ENCODE measurements at regions not wholly inside any gene's neighbourhood (a gene's known extent, or its start where the extent isn't known, plus 50 kb on each side); places are given as distances from the start of the nearest gene placed in this dataset.
"Not testable (repeated sequence)": the region's sequence is repeated elsewhere in the genome, so short reads cannot be mapped to it uniquely, and the experiment has no call there.

DNA sequence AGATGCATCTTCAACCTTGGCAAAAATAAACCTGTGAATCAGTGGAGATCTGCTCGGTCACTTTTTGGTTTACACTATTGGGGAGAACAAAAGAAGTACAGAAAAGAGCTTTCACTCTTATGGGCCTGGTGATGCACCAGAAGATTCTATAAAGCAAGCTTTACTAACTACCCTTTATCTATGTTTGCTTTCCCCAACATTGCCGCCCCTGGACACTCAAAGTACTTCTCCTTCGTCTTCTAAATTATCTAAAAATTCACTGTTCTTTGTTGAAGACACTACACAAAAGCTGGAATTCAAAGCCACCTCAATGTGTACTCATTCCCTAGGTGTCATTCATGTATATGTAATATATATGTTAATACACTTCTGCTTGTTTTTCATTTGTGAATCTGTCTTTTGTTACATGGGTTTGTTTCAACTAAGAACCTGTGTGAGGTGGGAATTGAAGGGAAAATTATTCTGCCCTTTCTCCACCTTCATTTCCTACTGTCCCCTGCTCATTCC lies 97.9 kb upstream of the BTN3A2 start:
- no peak for DNase-seq

DNA sequence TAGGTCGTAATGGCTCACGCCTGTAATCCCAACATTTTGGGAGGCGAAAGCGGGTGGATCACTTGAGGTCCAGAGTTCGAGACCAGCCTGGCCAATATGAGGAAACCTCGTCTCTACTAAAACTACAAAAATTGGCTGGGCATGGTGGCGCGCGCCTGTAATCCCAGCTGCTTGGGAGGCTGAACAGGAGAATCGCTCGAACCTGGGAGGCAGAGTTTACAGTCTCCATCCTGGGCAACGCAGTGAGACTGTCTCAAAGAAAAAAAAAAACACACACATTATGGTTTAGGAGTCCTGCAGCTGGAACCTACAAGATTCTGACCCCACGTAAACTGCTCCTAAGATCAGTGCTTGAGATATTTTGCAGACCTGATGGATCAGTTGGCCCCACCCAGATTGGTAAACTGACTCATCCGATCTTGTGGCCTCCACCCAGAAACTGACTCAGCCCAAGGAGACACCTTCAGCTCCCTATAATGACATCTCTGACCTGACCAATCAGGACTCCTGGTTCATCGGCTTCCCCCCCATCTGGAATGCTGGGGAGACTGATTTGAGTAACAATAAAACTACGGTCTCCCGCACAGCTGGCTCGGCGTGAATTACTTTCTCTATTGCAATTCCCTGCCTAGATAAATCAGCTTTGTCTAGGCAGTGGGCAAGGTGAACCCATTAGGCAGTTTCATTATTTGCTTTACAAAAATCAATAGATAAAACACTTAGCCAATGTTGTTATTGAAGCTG lies 96.2 kb upstream of the BTN3A2 start:
- no peak for DNase-seq

DNA sequence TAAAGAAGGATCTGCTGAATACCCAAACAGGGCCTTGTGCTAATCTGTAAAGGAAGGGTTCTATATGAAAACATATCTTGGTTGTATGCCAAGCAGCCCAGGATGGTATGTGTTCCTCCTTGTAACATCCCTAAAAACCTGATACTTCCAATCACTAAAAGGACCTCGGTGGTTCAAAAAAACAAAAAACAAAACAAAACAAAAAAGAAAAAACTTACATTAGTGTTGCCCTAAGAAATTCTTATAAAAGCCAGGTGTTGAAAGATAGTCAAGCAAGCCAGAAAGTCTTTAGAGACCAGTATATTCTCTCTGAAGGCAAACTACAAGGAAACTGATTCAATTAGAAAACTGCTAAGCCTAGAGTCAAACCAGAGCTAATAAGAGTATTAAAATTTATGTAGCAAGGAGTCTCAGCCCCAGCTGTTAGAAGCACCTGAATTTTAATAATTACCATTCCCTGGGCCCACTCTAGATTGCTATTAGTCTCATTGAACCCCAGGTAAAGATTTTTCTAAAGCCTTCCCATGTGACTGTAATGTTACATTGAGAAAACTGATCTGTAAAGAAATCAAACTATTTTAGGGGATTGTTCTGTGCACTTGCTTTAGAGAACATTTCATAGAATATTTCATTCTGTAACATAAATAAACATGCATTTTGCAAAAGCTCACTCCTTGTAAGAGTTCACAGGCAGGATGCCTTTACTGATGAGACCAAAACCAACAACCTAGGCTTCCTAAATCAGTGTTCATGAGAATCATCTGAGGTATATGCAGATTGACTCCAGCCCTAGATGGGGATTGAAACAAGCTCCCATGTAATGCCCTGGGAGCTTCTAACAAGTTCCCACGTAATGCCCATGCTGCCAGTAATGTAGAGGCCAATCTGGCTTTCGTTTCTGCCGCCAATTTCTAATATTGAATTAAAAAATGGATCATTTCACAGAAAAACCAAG lies 95.2 kb upstream of the BTN3A2 start:
- no peak for DNase-seq

DNA sequence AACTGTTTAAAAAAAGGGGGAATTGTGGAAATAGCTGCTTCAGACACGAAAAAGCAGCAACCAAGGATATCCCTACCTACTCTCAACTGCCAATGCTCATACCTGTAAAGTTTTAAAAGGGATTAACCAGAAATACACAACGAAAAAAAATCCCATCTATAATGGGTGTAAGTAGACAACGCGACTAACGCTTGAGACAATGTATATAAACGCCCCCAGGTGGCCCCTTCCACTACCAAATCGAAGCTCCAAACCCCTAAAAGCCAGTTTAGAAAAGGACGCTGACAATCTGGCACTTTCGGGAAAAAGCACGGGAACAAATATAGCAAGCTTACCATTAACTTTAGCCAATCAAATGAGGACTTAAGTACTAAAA lies 94.5 kb upstream of the BTN3A2 start:
- DNase-seq: no peak

DNA sequence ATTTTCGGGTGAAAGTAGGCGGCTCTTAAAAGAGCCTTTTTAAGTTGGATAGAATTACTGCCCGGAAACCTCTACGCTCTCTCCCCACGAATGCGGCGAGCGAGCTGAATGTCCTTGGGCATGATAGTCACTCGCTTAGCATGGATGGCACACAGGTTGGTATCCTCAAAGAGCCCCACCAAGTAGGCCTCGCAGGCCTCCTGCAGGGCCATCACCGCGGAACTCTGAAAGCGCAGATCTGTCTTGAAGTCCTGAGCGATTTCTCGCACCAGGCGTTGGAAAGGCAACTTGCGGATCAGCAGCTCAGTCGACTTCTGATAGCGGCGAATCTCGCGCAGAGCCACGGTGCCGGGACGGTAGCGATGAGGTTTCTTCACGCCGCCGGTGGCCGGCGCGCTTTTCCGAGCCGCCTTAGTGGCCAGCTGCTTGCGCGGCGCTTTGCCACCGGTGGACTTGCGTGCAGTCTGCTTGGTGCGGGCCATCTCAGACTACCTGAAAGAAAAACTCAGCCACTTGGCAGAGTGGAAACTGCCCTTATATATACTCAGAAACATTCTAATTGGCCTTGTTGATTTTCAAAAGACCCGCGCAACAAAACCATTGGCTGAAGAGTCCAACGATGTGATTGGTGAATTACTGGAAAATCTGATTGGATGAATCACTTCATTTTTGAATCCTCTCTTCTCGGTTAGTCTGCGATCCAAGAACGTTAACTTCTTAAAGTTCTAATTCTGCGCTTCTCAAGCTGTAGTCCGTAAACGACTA lies 93.9 kb upstream of the BTN3A2 start:
- peak; percentile 79 for DNase-seq

DNA sequence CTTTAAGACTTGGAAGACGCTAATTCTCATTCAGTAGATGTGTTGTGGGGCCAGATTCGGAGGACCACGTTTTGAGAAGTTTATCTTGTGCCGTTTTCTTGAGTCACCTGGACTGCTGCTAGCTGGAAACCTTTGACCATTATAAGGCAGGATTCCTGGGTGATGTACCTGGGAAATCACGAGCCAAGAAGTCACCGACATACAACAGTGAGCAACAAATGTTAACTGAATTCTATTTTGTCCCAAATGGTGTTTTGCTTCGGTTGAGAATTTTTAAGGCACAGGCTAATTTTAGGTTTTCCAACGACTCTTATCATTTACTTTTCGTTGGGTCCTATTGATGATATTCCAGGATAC lies 93.4 kb upstream of the BTN3A2 start:
- DNase-seq: no peak

DNA sequence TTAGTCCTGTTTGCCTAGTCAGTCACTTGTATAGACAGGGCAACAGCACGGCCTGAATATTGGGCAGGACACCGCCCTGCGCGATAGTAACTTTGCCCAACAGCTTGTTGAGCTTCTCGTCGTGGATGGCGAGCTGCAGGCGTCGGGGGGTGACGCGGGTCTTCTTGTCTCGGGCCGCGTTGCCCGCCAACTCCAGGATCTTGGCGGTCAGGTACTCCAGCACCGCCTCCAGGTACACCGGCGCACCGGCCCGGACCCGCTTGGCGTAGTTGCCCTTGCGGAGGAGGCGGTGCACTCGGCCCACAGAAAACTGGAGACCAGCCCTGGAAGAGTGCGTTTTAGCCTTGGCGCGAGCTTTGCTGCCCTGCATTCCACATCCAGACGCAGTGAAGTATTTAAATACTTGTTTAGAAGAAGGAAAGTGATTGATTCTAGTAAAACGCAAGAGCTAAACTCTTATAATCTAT lies 92.8 kb upstream of the BTN3A2 start:
- DNase-seq: no peak

DNA sequence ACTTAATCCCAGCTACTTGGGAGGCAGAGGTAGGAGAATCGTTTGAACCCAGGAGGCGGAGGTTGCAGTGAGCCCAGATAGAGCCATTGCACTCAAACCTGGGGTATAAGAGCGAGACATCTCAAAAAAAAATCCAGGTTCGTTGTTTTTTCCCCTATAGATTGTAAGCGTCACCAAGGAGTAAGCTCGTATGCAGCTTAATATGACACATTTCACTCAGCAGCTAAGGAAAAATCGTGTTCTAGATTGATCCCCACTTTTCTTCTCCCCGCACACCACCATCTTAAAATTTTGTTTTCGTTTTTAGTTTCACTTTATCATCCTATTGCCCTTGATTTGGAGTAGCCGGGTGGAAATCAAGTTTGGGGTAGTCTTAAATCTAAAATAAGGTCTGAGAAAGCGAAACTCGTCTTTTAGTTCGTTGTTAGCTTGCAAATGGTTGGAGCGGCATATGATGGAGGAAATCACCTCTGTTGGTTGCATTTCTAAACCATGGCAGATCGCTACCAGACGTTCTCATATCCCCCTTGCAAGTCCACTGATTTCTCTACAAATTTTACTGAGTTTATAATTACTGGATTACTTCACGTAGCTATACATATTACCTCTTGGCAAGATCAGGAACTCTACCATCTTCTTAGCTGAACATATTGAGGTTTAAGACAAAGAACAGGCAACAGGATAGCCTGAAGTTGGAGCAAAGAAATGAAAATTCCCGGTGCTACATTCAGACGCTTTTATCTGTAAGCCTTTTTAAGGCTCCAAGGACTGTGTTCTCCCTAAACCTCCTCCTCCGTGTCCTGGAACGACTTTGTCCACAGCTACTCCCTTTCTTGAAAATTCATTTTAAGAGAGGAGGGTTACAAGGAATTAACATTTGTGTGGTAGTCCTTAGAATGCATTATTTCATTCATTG lies 91.1 kb upstream of the BTN3A2 start:
- no peak for DNase-seq

DNA sequence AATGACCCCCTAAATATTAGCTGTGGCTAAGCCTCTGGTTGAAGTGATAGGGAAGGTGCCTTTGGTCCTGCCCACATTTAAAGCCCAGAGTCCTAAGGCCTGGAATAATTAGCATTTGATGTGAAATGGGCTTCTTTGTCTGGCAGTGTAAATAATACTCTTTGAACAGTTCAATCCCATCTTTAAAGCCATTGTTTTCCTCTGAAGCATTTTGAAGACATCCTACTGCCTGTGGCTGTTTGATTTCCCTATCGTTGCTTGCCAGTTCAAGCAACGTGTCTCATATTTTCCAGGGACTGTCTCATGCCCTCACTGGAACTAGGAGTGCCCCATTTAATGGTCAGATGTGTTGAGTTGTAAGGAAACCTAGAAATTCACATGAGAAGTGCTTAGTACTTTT lies 89.3 kb upstream of the BTN3A2 start:
- no peak for DNase-seq

DNA sequence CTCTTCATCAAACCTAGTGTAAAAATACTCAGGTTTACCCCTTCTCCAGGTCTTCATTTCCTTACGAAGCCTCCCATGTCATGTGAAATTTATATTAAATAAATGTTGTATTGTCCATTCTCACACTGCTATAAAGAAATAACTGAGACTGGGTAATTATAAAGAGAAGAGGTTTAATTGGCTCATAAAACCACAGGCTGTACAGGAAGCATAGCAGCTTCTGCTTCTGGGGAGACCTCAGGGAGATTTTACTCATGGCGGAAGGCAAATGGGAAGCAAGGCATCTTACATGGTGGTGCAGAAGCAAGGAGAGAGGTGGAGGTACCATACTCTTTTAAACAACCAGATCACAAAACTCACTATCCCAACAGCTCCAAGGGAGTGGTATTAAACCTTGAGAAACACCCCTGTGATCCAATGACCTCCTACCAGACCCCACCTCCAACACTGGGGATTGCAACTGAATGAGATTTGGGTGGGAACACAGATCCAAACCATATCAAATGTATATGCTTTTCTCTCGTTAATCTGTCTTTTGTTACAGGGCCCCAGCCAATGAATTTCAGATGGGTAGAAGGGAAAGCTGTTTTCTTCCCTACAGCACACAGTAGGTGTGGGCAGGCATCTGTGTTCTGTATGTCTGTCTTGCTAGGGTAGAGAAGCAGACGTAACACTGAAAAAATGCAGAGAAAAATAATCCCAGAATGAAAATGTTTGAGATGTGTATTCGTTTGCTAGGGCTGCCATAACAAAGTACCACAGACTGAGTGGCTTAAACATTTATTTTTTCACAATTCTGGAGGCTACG lies 88.0 kb upstream of the BTN3A2 start:
- DNase-seq: no peak

DNA sequence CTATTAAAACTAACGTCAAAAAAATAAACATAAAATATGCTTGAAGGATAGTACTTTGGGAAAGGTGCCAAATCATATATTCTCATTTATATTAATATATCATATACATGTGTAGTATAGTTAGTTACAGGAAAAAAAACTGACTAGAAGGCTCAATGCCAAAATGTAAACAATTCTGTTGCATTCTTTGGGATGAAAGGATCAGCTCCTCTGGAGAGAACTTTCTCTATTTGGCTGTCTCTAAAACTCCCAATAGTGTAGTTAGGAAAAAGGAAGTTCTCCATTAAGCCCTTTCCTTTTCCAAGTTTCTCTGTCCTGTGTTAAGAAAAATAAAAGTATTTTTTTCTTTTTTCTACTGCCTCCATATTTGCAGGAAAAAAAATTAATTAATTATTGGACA lies 86.5 kb upstream of the BTN3A2 start:
- DNase-seq: no peak

DNA sequence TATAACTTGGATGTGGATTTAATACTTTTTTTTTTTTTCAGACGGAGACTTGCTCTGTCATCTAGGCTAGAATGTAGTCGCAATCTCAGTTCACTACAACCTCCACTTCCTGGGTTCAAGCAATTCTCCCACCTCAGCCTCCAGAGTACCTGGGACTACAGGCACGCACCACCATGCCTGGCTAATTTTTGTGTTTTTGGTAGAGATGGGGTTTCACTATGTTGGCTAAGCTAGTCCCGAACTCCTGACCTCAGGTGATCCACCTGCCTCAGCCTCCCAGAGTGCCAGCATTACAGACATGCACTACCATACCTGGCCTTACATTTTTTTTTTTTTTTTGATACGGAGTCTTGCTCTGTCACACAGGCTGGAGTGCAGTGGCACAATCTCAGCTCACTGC lies 85.6 kb upstream of the BTN3A2 start:
- DNase-seq: not testable (repeated sequence)

DNA sequence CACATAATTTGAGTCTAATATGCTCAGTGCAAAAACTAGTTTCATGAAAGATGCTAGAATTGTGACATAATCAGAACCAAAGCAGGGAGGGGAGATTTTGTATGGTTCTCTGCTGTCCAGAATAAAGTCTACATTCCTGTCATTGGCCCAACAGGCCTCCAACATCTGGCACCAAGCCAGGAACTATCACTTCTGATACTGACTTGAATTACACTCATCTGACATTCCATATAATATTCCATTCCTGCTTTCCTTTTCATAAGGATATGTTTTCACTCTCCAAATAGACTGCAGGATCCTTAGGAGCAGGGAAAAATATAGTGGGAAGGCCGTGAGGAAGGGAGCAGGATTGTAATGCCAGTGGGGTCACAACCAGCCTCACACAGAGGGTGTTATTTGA lies 84.6 kb upstream of the BTN3A2 start:
- DNase-seq: no peak

DNA sequence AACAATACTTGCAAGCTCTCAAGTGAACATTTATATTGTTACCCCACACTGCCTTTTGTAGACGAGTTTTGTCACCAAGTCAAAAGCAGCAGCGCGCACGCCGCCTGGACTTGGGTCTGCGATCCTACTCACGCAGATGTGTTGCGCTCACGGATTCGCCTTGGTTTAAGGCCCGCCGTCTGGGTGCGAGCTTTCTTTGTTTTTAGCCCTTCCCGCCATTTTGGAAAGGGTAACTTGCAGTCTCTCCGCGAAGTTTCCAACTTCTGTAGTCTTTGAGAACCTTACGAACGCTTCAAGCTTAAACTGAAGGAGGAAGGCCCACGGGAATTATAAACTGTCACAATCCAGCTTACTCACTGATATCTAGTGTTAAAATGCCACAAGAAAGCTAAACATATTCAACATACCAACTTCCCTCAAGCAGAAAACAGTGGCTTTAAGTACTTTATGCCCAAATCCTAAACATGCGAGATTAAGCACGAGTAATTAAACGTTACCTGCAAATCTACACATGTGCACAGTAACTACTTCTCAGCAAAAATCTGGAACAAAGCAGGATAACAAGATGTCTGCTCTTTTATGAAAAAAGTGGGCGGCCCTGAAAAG lies 80.4 kb upstream of the BTN3A2 start:
- peak; percentile 28 for DNase-seq

DNA sequence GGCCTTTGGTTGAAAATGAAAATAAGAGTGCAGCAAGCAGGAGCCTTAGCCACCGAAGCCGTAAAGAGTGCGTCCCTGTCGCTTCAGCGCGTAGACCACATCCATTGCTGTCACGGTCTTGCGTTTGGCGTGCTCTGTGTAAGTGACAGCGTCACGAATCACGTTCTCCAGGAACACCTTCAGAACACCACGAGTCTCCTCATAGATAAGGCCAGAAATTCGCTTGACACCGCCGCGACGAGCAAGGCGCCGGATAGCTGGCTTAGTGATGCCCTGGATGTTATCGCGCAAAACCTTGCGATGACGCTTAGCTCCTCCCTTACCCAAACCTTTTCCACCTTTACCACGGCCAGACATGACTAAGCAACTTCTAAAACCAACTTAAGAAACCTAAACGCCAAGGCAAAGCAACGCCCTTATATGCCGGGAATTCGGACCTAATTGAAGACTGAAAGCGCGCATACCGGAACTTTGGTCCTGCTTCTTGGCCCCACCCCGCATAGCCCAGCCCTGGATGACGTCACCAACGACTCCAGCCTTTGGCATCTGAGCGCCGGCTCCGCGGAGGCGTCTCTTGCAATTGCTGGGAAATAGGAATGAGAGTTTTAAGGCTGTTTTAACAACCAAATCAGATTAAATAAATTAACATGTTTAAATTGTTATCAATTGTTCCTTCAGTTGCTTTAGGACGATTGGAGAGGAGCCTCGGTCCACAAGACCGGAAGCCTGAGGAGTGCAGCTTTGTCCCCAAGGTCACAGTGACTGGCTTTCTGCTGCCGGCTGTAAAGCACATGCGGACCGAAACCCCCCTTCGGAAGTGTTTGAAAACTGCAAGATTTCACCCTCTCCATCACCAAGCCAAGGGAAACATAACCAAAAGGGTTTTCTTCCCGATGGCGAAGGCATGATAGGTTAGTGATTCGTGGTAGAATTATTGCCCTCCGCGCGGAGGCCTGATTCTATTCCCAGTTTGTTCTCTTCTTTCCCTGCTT lies 79.6 kb upstream of the BTN3A2 start:
- DNase-seq: peak; percentile 78

DNA sequence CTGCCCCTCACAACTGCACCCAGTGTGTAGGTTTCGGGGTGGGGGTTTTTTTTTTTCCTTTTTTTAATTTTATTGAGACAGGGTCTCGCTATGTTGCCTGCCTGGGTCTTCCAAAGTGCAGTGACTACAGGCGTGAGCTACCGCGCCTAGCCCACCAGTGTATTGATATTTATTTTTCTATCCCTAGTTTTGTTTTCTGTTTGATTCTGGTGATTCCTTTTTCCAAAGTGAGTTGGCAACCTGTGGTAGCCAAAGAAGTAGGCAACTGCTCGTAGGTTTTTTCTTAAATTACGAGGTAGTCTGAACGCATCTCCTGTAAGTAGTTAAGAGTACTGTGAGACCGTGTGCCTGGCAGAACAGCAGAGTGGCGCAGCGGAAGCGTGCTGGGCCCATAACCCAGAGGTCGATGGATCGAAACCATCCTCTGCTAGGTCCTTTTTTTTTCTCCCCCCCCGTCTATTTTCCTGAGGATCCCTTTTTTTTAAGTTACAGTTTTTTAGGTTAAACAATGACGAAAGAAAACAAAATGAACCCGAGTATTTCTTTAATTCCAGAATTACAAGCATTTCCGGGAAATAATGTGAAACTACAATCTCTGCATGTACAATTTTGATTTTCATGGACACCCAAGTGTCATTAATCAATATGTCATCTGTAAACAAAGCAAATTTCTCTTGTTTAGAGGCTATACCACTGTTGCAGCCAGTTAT lies 78.7 kb upstream of the BTN3A2 start:
- DNase-seq: peak; percentile 47

DNA sequence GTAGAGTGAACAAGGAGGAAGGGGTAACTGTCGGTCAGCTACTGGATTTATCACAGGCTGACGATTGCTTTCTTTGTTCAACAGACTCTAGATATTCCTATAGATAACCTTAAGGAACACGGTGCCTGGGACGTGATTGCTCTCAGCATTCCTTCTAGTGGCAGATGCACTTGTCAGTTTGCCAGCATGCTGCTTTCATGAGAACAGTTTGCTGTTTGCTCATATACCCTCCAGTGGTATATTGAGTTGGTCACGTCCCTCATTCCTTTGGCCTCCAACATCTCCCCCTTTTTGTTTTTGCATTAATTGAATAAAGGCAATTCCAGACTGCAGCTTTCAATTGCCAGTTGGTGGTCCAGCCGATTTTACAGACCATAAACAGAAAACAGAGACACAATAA lies 76.8 kb upstream of the BTN3A2 start:
- DNase-seq: no peak

DNA sequence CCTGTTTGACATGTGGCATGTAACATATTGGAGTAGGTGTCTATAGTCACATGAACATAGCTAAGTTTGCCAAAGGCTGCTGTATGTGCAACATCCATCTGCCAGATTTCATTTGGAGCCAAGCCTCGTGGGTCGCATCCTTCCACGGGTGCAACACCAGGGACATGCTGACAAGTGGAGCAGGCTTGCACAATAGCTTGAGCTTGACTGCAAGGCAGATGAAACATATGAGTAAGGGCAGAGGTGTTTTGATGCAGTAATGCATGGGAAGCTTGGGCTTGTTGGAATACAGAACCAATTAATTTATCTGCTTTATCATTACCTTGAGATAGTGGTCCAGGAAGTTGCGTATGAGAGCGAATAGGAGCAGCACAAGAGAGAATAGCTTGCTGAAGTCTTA lies 74.1 kb upstream of the BTN3A2 start:
- DNase-seq: no peak

DNA sequence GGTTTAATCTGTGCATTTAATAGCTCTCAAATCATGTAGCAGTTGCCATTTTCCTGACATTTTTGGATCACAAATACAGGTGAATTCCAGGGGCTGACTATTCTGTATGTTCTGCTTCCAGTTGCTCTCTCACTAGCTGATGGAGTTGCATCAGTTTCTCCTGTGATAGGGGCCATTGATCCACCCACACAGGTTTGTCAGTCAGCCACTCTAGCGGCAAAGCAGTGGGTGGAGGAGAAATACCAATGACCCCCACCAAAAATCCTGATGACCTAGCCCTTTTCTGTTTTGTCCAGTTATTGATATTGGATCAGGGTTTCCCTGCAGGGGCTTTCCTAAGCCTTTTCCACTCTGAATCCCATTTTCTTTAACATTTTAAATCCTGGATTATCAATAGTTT lies 72.3 kb upstream of the BTN3A2 start:
- DNase-seq: no peak

All from DMS79 treated with DMSO at 0.1 percent for 48 hours (cell line).